Stomach (tissue), 8 donors: ENCODE measurements at regions not wholly inside any gene's neighbourhood (a gene's known extent, or its start where the extent isn't known, plus 50 kb on each side); places are given as distances from the start of the nearest gene placed in this dataset.
"Not testable (repeated sequence)": the region's sequence is repeated elsewhere in the genome, so short reads cannot be mapped to it uniquely, and the experiment has no call there.

ENCODE experiments used
- DNase-seq, 2 donors: peaks; one replicate each; pipeline versions ENCODE4 v3.0.0 to v3.0.0-alpha.2; 2013 to 2019
- H3K27ac ChIP-seq, 5 donors: fragments of 200-600 bp in 4 of 5; sonication (generic) in 4 of 5; one replicate each; pipeline ENCODE4 v1.5.1; 2013 to 2019; ENCODE audit warnings: mild to moderate bottlenecking in 1 of 5, moderate library complexity in 1 of 5
- H3K27me3 ChIP-seq, 3 donors: fragments of 200-600 bp; sonication (generic); one replicate each; pipeline ENCODE4 v1.5.1; 2017 to 2019; ENCODE audit warnings: mixed run types in 1 of 3
- H3K36me3 ChIP-seq, 4 donors: fragments of 200-600 bp; sonication (generic); 1 replicate in 3 of 4; 2 replicates in 1 of 4; pipeline ENCODE4 v1.5.1; 2016 to 2019
- H3K4me1 ChIP-seq, 4 donors: fragments of 200-600 bp; sonication (generic); one replicate each; pipeline ENCODE4 v1.5.1; 2016 to 2019
- H3K4me3 ChIP-seq, 4 donors: fragments of 200-600 bp; sonication (generic) in 3 of 4; one replicate each; pipeline ENCODE4 v1.5.1; 2016 to 2019; ENCODE audit warnings: mild to moderate bottlenecking in 1 of 4
- H3K9me3 ChIP-seq, 4 donors: fragments of 200-600 bp; sonication (generic); one replicate each; pipeline ENCODE4 v1.5.1; 2016 to 2019
- CTCF ChIP-seq, 7 experiments: fragments of 450-650 bp in 4 of 7; fragments of 200-600 bp in 3 of 7; sonication (generic) in 3 of 7; IDR thresholded peaks; one replicate each; pipeline ENCODE4 v1.5.1; 2016 to 2019; ENCODE audit warnings: antibody characterized with exemption in 7 of 7, control low read depth in 2 of 7, mild to moderate bottlenecking in 1 of 7
- EP300 ChIP-seq: sonication (generic); formaldehyde crosslinking; IDR thresholded peaks from one replicate; pipeline ENCODE4 v1.6.1; 2017; ENCODE audit warnings: antibody characterized with exemption
- POLR2A ChIP-seq, 4 donors: fragments of 450-650 bp; IDR thresholded peaks; one replicate each; pipeline ENCODE4 v1.6.1; 2016; ENCODE audit warnings: antibody characterized with exemption in 4 of 4, control low read depth in 2 of 4, mild to moderate bottlenecking in 1 of 4, moderate library complexity in 1 of 4
- POLR2AphosphoS5 ChIP-seq, 3 donors: sonication (generic); formaldehyde crosslinking; IDR thresholded peaks; one replicate each; pipeline ENCODE4 v1.6.1; 2016; ENCODE audit warnings: antibody characterized with exemption in 3 of 3
- WGBS, 5 donors: extraction: QIAGEN DNeasy Blood & Tissue Kit in 3 of 5; methylation state at CpG; one replicate each; pipeline versions ENCODE4 v1.1.5 to v1.1.7; 2013 to 2018; 5-methylcytosine and 5-hydroxymethylcytosine counted together
- intact Hi-C: fragments of 100-400 bp; cut with DNase I; formaldehyde crosslinking; loops from one replicate; pipeline ENCODE4 v1.15.1; 2023; ENCODE audit warnings: low total_unique reads
- donor health status: healthy with polysubstance abuse.
- donor health status: Bipolar disorder and iron deficiency.
- donor health status: healthy.

DNA sequence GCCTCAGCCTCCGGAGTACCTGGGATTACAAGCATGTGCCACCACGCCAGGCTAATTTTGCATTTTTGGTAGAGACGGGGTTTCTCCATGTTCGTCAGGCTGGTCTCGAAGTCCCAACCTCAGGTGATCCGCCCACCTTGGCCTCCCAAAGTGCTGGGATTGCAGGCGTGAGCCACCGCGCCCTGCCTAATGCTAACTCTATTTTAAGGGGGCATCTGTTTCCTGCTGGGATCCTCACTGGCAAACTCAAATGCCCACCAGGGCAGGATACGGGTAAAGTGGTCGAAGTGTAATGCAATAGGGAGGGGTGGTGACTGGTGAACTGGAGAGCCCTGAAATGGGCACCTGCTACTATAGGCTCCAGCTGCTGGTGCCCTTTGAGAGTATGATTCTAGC, 131.9 kb upstream of the ZNF217 start:
- Histone ChIP-seq H3K36me3 (no peaks in the 10 kb centered on the region), H3K27ac (no peak overlapping the region), H3K9me3 (no peaks in the 10 kb centered on the region), H3K27me3 (no peaks in the 10 kb centered on the region), H3K4me1 (no peaks in the 10 kb centered on the region), H3K4me3 (no peak overlapping the region)
- intact Hi-C loops: no loop called here
- TF ChIP-seq POLR2AphosphoS5 (IDR thresholded peaks at IDR 0.05): no peak
- no peak for TF ChIP-seq CTCF (IDR thresholded peaks at IDR 0.05)
- no peak for TF ChIP-seq POLR2A (IDR thresholded peaks at IDR 0.05)
- TF ChIP-seq EP300: no peak
- no peak for DNase-seq
- 89 to 99% (median 96%) methylated on average over 11 of the region's 11 CpGs for WGBS, 5 donors

DNA sequence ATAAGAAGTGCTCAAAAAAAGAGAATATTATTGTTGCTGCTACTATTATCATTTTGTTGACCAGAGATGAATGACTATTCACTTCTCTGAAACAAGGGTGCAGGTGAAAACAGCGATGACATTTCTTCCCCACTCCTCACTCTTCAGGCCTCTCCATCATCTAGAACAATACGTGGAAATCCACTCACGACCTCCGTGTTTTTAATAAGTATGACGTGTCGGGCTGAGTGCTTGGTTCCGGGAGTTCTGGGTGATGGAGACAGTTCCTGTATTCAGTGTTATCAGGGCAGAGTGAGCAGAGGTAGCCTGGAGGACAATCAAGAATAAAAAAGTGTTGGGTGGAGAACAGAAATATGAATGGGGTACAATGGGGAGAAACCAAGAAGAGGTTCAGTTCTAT, 130.0 kb upstream of the ZNF217 start:
- no peaks in the 10 kb centered on the region for H3K9me3 ChIP-seq
- H3K4me3 ChIP-seq: no peak overlapping the region
- WGBS, 5 donors: 84 to 93% (median 89%) methylated on average over 7 of the region's 7 CpGs
- no peak overlapping the region for H3K27ac ChIP-seq
- no peaks in the 10 kb centered on the region for H3K27me3 ChIP-seq
- TF ChIP-seq POLR2A (IDR thresholded peaks at IDR 0.05): no peak
- TF ChIP-seq CTCF (IDR thresholded peaks at IDR 0.05): no peak
- TF ChIP-seq POLR2AphosphoS5 (IDR thresholded peaks at IDR 0.05): no peak
- TF ChIP-seq EP300: no peak
- no peaks in the 10 kb centered on the region for H3K36me3 ChIP-seq
- no peaks in the 10 kb centered on the region for H3K4me1 ChIP-seq
- DNase-seq: no peak
- intact Hi-C loops: no loop called here

DNA sequence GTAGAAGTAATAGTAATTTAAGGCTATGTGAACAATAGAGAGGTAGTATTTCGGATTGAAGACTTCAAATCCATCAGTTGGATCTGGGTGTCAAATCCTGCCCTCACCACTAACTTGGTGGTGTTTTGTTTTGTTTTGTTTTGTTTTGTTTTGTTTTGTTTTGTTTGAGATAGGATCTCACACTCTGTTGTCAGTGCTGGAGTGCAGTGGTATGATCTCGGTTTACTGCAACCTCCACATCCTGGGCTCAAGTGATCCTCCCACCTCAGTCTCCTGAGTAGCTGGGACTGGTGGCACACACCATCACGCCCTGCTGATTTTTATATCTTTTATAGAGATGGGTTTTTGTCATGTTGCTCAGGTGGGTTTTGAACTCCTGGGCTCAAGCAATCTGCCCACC, 129.4 kb upstream of the ZNF217 start:
- Histone ChIP-seq H3K27me3 (no peaks in the 10 kb centered on the region), H3K4me1 (no peaks in the 10 kb centered on the region), H3K9me3 (no peaks in the 10 kb centered on the region), H3K36me3 (no peaks in the 10 kb centered on the region), H3K4me3 (no peak overlapping the region), H3K27ac (no peak overlapping the region)
- TF ChIP-seq POLR2AphosphoS5 (IDR thresholded peaks at IDR 0.05): no peak
- no peak for TF ChIP-seq POLR2A (IDR thresholded peaks at IDR 0.05)
- TF ChIP-seq CTCF (IDR thresholded peaks at IDR 0.05): no peak
- TF ChIP-seq EP300: no peak
- WGBS, 5 donors: 91 to 95% (median 91%) methylated on average over 3 of the region's 3 CpGs
- intact Hi-C loops: no loop called here
- DNase-seq: no peak

GRCh38 chr20:53722515-53723036, 128.9 kb upstream of the ZNF217 start:
- WGBS, 5 donors: 86 to 90% (median 87%) methylated on average over 5 of the region's 5 CpGs
- intact Hi-C loops: no loop called here
- Histone ChIP-seq H3K4me1 (no peaks in the 10 kb centered on the region), H3K27ac (no peak overlapping the region), H3K36me3 (no peaks in the 10 kb centered on the region), H3K9me3 (no peaks in the 10 kb centered on the region), H3K27me3 (no peaks in the 10 kb centered on the region), H3K4me3 (no peak overlapping the region)
- DNase-seq: no peak
- no peak for TF ChIP-seq EP300
- TF ChIP-seq POLR2A (IDR thresholded peaks at IDR 0.05): no peak

GRCh38 chr20:53721445-53721963, 127.9 kb upstream of the ZNF217 start:
- 92 to 96% (median 94%) methylated on average over 6 of the region's 6 CpGs for WGBS, 5 donors
- DNase-seq, H3K4me3 ChIP-seq, H3K9me3 ChIP-seq, intact Hi-C loops, H3K36me3 ChIP-seq, H3K27me3 ChIP-seq, H3K4me1 ChIP-seq, H3K27ac ChIP-seq: not testable (repeated sequence)

DNA sequence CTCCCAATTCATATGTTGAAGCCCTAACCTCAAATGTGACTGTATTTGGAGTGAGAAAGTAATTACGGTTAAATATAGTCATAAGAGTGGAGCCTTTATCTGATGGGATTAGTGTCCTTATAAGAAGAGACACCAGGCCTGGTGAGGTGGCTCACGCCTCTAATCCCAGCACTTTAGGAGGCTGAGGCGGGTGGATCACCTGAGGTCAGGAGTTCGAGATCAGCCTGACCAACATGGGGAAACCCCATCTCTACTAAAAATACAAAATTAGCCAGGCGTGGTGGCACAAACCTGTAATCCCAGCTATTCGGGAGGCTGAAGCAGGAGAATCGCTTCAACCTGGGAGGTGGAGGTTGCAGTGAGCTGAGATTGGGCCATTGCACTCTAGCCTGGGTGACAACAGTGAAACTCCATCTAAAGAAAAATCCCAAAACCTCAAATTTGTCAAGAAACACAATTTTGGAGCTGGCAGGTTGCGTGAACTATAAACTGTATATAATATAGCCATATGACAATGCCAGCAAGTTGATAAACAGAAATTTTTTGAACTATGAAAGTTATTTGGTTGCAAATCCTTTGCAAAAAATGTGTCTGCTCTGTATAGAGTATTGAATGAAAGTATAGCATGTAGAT, 125.6 kb upstream of the ZNF217 start:
- H3K9me3 ChIP-seq, H3K4me3 ChIP-seq, H3K27ac ChIP-seq, H3K27me3 ChIP-seq, DNase-seq, H3K36me3 ChIP-seq, H3K4me1 ChIP-seq, intact Hi-C loops: not testable (repeated sequence)
- 89 to 94% (median 94%) methylated on average over 8 of the region's 8 CpGs for WGBS, 5 donors
